Astrocyte (in vitro differentiated cells and primary cell): ENCODE measurements at regions not wholly inside any gene's neighbourhood (a gene's known extent, or its start where the extent isn't known, plus 50 kb on each side); places are given as distances from the start of the nearest gene placed in this dataset.

Experiments
- EZH2 ChIP-seq: IDR thresholded peaks from 2 replicates; pipeline ENCODE4 v1.6.1; 2012; ENCODE audit warnings: mild to moderate bottlenecking, low read length, inconsistent platforms; ENCODE audit not compliant: insufficient read depth
- TF ChIP-seq, protein P1 (sequence below): IDR thresholded peaks from 2 replicates; pipeline ENCODE4 v1.5.1; 2011; ENCODE audit warnings: low read depth, mild to moderate bottlenecking, inconsistent platforms, low read length, moderate library complexity; ENCODE audit not compliant: insufficient read depth

DNA sequence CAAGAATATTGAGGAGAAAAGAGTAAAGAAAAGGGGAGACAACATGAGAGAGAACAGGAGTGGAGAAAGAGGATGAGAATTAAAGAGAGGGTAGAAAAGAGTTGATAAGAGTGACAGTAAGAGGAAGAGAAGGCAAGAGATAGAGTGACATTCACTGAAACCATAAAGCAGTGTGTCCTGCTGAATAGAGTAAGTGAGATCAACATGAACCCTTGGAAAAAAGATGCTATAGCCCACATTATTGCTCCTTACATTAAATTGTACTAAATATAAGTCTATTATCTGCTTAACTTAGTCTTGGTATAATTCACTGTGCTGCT, 489.5 kb downstream of the SHISA9 start:
- TF ChIP-seq, protein P1, sequence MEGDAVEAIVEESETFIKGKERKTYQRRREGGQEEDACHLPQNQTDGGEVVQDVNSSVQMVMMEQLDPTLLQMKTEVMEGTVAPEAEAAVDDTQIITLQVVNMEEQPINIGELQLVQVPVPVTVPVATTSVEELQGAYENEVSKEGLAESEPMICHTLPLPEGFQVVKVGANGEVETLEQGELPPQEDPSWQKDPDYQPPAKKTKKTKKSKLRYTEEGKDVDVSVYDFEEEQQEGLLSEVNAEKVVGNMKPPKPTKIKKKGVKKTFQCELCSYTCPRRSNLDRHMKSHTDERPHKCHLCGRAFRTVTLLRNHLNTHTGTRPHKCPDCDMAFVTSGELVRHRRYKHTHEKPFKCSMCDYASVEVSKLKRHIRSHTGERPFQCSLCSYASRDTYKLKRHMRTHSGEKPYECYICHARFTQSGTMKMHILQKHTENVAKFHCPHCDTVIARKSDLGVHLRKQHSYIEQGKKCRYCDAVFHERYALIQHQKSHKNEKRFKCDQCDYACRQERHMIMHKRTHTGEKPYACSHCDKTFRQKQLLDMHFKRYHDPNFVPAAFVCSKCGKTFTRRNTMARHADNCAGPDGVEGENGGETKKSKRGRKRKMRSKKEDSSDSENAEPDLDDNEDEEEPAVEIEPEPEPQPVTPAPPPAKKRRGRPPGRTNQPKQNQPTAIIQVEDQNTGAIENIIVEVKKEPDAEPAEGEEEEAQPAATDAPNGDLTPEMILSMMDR, result no peak
- no peak for TF ChIP-seq EZH2
